ENCODE measurements at regions not wholly inside any gene's neighbourhood (a gene's known extent, or its start where the extent isn't known, plus 50 kb on each side); places are given as distances from the start of the nearest gene placed in this dataset.

DNA sequence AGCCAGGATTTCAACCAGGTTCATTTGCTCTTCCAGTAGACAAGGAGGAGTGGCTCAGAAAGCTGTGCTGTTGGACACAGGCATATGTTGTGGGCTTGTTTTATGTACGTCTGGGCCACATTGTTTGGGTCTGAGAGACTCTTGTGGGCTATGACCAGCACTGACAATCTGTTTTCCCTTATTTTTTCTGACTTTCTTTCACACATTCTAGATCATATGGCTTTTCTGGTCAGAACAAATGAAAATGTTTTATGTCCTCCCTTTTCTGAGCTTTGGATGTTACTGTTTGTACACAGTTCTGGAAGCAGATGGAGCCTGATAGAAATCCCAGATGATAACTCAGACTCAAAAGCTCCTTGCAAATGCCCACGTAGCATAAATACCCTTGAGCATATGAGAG is 85.8 kb upstream of the RGMA start:
- H2BK5ac ChIP-seq (ENCODE audit: low read depth, low read length, poor library complexity, severe bottlenecking) = no peak overlapping the region
- H2AK5ac ChIP-seq (ENCODE audit: low read length, severe bottlenecking) = no peak overlapping the region
- H3K27ac ChIP-seq (ENCODE audit: low read length, poor library complexity, severe bottlenecking) = no peak overlapping the region
- no peaks in the 10 kb centered on the region for H3K36me3 ChIP-seq (ENCODE audit: control insufficient read depth in 1 of 2, insufficient read depth in 2 of 2, low read depth in 1 of 2, low read length in 2 of 2)
- H3K4me1 ChIP-seq (ENCODE audit: control insufficient read depth, insufficient read depth, low read depth, low read length) = no peaks in the 10 kb centered on the region
- no peaks in the 10 kb centered on the region for H3K9me3 ChIP-seq (ENCODE audit: control insufficient read depth, low read length)
- no peak overlapping the region for H3K9ac ChIP-seq (ENCODE audit: low read length)
- H2AFZ ChIP-seq (ENCODE audit: low read depth, low read length) = no peak overlapping the region
- H4K91ac ChIP-seq (ENCODE audit: low read length) = no peak overlapping the region
- no peak overlapping the region for H2BK12ac ChIP-seq (ENCODE audit: low read length in 2 of 2)
- no peak overlapping the region for H3K18ac ChIP-seq (ENCODE audit: low read depth in 1 of 2, low read length in 2 of 2)
- WGBS = 39% methylated on average over 2 of the region's 2 CpGs
- no peak overlapping the region for H2BK120ac ChIP-seq (ENCODE audit: low read depth, low read length)
- no peak for DNase-seq
- no peak overlapping the region for H3K14ac ChIP-seq (ENCODE audit: low read length in 2 of 2)
- H3K23ac ChIP-seq (ENCODE audit: low read length in 2 of 2) = no peak overlapping the region
- H3K27me3 ChIP-seq (ENCODE audit: control insufficient read depth in 1 of 2, insufficient read depth in 1 of 2, low read length in 2 of 2) = peaks cover 0 to 8% of the 10 kb centered on the region in 2 experiments
- no peak overlapping the region for H2BK15ac ChIP-seq (ENCODE audit: low read depth, poor library complexity, severe bottlenecking)
- no peak overlapping the region for H3K4ac ChIP-seq (ENCODE audit: low read depth in 1 of 2, low read length in 2 of 2)
- no peaks in the 10 kb centered on the region for H3K79me1 ChIP-seq (replicated peaks; ENCODE audit: low read length, poor library complexity, severe bottlenecking)
- H3K4me3 ChIP-seq (ENCODE audit: insufficient read depth in 1 of 2, low read depth in 1 of 2, low read length in 2 of 2) = no peak overlapping the region
- H4K8ac ChIP-seq (ENCODE audit: low read length) = no peak overlapping the region
- H3K4me2 ChIP-seq (ENCODE audit: low read length, poor library complexity, severe bottlenecking) = no peak overlapping the region

DNA sequence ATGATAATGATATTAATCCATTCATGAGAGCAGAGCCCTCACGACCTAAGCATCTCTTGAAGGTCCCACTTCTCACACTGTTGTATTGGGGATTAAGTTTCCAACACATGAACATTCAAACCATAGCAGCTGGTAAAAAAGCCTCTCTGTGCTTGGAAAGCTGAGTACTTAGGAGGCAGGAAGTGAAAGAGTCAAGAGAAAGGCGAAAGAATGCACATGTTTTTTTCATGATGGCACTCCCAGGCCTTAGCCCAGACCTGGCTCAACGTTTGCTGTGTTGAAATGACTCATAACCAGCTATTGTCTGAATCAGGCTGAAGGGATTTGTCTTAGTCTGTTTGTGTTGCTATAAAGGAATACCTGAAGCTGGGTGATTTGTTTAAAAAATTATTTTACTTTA is 84.4 kb upstream of the RGMA start:
- H3K27me3 ChIP-seq (ENCODE audit: control insufficient read depth in 1 of 2, insufficient read depth in 1 of 2, low read length in 2 of 2) = no peaks in the 10 kb centered on the region
- H2AK5ac ChIP-seq (ENCODE audit: low read length, severe bottlenecking) = no peak overlapping the region
- no peak overlapping the region for H3K4me3 ChIP-seq (ENCODE audit: insufficient read depth in 1 of 2, low read depth in 1 of 2, low read length in 2 of 2)
- no peak overlapping the region for H2BK5ac ChIP-seq (ENCODE audit: low read depth, low read length, poor library complexity, severe bottlenecking)
- H3K9ac ChIP-seq (ENCODE audit: low read length) = no peak overlapping the region
- no peak overlapping the region for H2BK120ac ChIP-seq (ENCODE audit: low read depth, low read length)
- no peak overlapping the region for H3K14ac ChIP-seq (ENCODE audit: low read length in 2 of 2)
- H3K79me1 ChIP-seq (replicated peaks; ENCODE audit: low read length, poor library complexity, severe bottlenecking) = no peaks in the 10 kb centered on the region
- no peak overlapping the region for H4K91ac ChIP-seq (ENCODE audit: low read length)
- no peak for DNase-seq
- H3K4me2 ChIP-seq (ENCODE audit: low read length, poor library complexity, severe bottlenecking) = peak overlapping the region; percentile 32
- no peaks in the 10 kb centered on the region for H3K36me3 ChIP-seq (ENCODE audit: control insufficient read depth in 1 of 2, insufficient read depth in 2 of 2, low read depth in 1 of 2, low read length in 2 of 2)
- no peak overlapping the region for H3K4ac ChIP-seq (ENCODE audit: low read depth in 1 of 2, low read length in 2 of 2)
- no peak overlapping the region for H2BK15ac ChIP-seq (ENCODE audit: low read depth, poor library complexity, severe bottlenecking)
- no peak overlapping the region for H2BK12ac ChIP-seq (ENCODE audit: low read length in 2 of 2)
- no peak overlapping the region for H4K8ac ChIP-seq (ENCODE audit: low read length)
- H3K18ac ChIP-seq (ENCODE audit: low read depth in 1 of 2, low read length in 2 of 2) = no peak overlapping the region
- no peak overlapping the region for H3K27ac ChIP-seq (ENCODE audit: low read length, poor library complexity, severe bottlenecking)
- H2AFZ ChIP-seq (ENCODE audit: low read depth, low read length) = no peak overlapping the region
- no peak overlapping the region for H3K23ac ChIP-seq (ENCODE audit: low read length in 2 of 2)
- no peaks in the 10 kb centered on the region for H3K9me3 ChIP-seq (ENCODE audit: control insufficient read depth, low read length)
- 30% methylated on average over 2 of the region's 3 CpGs for WGBS
- no peaks in the 10 kb centered on the region for H3K4me1 ChIP-seq (ENCODE audit: control insufficient read depth, insufficient read depth, low read depth, low read length)

DNA sequence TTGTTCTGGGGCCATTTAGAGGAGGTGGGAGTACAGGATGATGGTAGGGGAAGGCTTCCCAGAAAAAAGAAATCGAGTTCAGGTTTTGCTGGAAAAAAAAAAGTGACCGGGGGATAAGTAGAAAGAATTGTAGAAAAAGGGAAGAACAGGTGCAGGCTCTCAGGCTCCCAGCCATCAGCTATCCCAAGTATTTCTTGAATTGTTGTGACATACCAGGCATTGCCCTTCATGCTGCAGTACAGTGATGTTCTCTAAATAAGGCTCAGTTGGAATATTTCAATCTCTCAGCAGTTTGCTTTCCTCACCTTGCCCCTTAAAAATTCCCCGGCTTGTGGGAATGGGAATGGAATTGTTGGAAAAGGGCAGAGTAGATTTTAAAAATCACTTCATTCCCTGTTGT is 82.5 kb upstream of the RGMA start:
- H3K4ac ChIP-seq (ENCODE audit: low read depth in 1 of 2, low read length in 2 of 2) = no peak overlapping the region
- H2AK5ac ChIP-seq (ENCODE audit: low read length, severe bottlenecking) = no peak overlapping the region
- H3K36me3 ChIP-seq (ENCODE audit: control insufficient read depth in 1 of 2, insufficient read depth in 2 of 2, low read depth in 1 of 2, low read length in 2 of 2) = no peaks in the 10 kb centered on the region
- no peak overlapping the region for H2BK12ac ChIP-seq (ENCODE audit: low read length in 2 of 2)
- H2BK5ac ChIP-seq (ENCODE audit: low read depth, low read length, poor library complexity, severe bottlenecking) = no peak overlapping the region
- no peak overlapping the region for H2AFZ ChIP-seq (ENCODE audit: low read depth, low read length)
- H3K4me2 ChIP-seq (ENCODE audit: low read length, poor library complexity, severe bottlenecking) = no peak overlapping the region
- no peaks in the 10 kb centered on the region for H3K4me1 ChIP-seq (ENCODE audit: control insufficient read depth, insufficient read depth, low read depth, low read length)
- peaks cover 0 to 6% of the 10 kb centered on the region in 2 experiments for H3K27me3 ChIP-seq (ENCODE audit: control insufficient read depth in 1 of 2, insufficient read depth in 1 of 2, low read length in 2 of 2)
- H3K4me3 ChIP-seq (ENCODE audit: insufficient read depth in 1 of 2, low read depth in 1 of 2, low read length in 2 of 2) = no peak overlapping the region
- H3K23ac ChIP-seq (ENCODE audit: low read length in 2 of 2) = no peak overlapping the region
- DNase-seq = no peak
- no peak overlapping the region for H3K14ac ChIP-seq (ENCODE audit: low read length in 2 of 2)
- H2BK15ac ChIP-seq (ENCODE audit: low read depth, poor library complexity, severe bottlenecking) = no peak overlapping the region
- no peak overlapping the region for H3K27ac ChIP-seq (ENCODE audit: low read length, poor library complexity, severe bottlenecking)
- no peaks in the 10 kb centered on the region for H3K9me3 ChIP-seq (ENCODE audit: control insufficient read depth, low read length)
- H3K9ac ChIP-seq (ENCODE audit: low read length) = no peak overlapping the region
- 64% methylated on average over 2 of the region's 3 CpGs for WGBS
- H2BK120ac ChIP-seq (ENCODE audit: low read depth, low read length) = no peak overlapping the region
- no peak overlapping the region for H4K91ac ChIP-seq (ENCODE audit: low read length)
- H3K79me1 ChIP-seq (replicated peaks; ENCODE audit: low read length, poor library complexity, severe bottlenecking) = no peaks in the 10 kb centered on the region
- H4K8ac ChIP-seq (ENCODE audit: low read length) = no peak overlapping the region
- no peak overlapping the region for H3K18ac ChIP-seq (ENCODE audit: low read depth in 1 of 2, low read length in 2 of 2)

DNA sequence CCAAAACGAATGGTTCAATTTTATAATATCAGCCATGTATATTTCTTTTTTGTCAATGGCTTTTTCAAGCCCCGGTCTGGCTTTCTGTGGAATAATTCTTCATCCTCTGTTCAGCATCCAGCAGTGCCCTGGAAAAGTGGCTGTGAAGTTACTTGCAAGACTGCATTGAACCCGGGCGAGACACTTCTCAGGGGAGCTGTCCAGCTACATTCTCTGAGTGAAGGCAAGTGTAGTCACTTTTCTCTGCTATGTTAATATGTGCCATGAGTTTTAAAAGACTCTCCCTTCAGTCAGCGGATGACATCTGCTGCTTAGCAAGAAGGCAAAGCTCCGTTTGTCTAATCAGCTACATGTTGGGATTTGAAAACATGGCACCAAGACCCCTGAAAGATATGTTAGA is 81.3 kb upstream of the RGMA start:
- Histone ChIP-seq H3K4ac (ENCODE audit: low read depth in 1 of 2, low read length in 2 of 2) (no peak overlapping the region), H3K4me2 (ENCODE audit: low read length, poor library complexity, severe bottlenecking) (no peak overlapping the region), H2AK5ac (ENCODE audit: low read length, severe bottlenecking) (no peak overlapping the region), H2BK120ac (ENCODE audit: low read depth, low read length) (no peak overlapping the region), H2BK12ac (ENCODE audit: low read length in 2 of 2) (no peak overlapping the region), H4K8ac (ENCODE audit: low read length) (no peak overlapping the region), H3K9me3 (ENCODE audit: control insufficient read depth, low read length) (no peaks in the 10 kb centered on the region), H3K36me3 (ENCODE audit: control insufficient read depth in 1 of 2, insufficient read depth in 2 of 2, low read depth in 1 of 2, low read length in 2 of 2) (no peaks in the 10 kb centered on the region), H3K4me1 (ENCODE audit: control insufficient read depth, insufficient read depth, low read depth, low read length) (no peaks in the 10 kb centered on the region), H3K27ac (ENCODE audit: low read length, poor library complexity, severe bottlenecking) (no peak overlapping the region), H3K79me1 (replicated peaks; ENCODE audit: low read length, poor library complexity, severe bottlenecking) (no peaks in the 10 kb centered on the region), H3K23ac (ENCODE audit: low read length in 2 of 2) (no peak overlapping the region), H3K4me3 (ENCODE audit: insufficient read depth in 1 of 2, low read depth in 1 of 2, low read length in 2 of 2) (no peak overlapping the region), H3K18ac (ENCODE audit: low read depth in 1 of 2, low read length in 2 of 2) (no peak overlapping the region), H3K14ac (ENCODE audit: low read length in 2 of 2) (no peak overlapping the region), H3K27me3 (ENCODE audit: control insufficient read depth in 1 of 2, insufficient read depth in 1 of 2, low read length in 2 of 2) (peaks cover 0 to 6% of the 10 kb centered on the region in 2 experiments), H4K91ac (ENCODE audit: low read length) (no peak overlapping the region), H3K9ac (ENCODE audit: low read length) (no peak overlapping the region), H2BK5ac (ENCODE audit: low read depth, low read length, poor library complexity, severe bottlenecking) (no peak overlapping the region), H2AFZ (ENCODE audit: low read depth, low read length) (no peak overlapping the region), H2BK15ac (ENCODE audit: low read depth, poor library complexity, severe bottlenecking) (no peak overlapping the region)
- 75% methylated on average over 6 of the region's 6 CpGs for WGBS
- DNase-seq = no peak
